IPS-15b (cell line): ENCODE measurements at regions not wholly inside any gene's neighbourhood (a gene's known extent, or its start where the extent isn't known, plus 50 kb on each side); places are given as distances from the start of the nearest gene placed in this dataset.

Experiments used
- H3K27me3 ChIP-seq: one replicate; pipeline ENCODE4 v1.6.1; 2013; ENCODE audit warnings: low read length; ENCODE audit not compliant: control insufficient read depth, insufficient read depth
- H3K36me3 ChIP-seq: one replicate; pipeline ENCODE4 v1.6.1; 2013; ENCODE audit warnings: low read length; ENCODE audit not compliant: control insufficient read depth, insufficient read depth
- H3K4me1 ChIP-seq: one replicate; pipeline ENCODE4 v1.6.1; 2013; ENCODE audit warnings: mild to moderate bottlenecking, low read length; ENCODE audit not compliant: control insufficient read depth, insufficient read depth
- H3K4me3 ChIP-seq: one replicate; pipeline ENCODE4 v1.5.1; 2013; ENCODE audit warnings: low read depth, low read length
- H3K9ac ChIP-seq: one replicate; pipeline ENCODE4 v1.6.1; 2013; ENCODE audit warnings: low read depth, mild to moderate bottlenecking, low read length
- H3K9me3 ChIP-seq: one replicate; pipeline ENCODE4 v1.6.1; 2013; ENCODE audit warnings: mild to moderate bottlenecking, low read length; ENCODE audit not compliant: control insufficient read depth, insufficient read depth

DNA sequence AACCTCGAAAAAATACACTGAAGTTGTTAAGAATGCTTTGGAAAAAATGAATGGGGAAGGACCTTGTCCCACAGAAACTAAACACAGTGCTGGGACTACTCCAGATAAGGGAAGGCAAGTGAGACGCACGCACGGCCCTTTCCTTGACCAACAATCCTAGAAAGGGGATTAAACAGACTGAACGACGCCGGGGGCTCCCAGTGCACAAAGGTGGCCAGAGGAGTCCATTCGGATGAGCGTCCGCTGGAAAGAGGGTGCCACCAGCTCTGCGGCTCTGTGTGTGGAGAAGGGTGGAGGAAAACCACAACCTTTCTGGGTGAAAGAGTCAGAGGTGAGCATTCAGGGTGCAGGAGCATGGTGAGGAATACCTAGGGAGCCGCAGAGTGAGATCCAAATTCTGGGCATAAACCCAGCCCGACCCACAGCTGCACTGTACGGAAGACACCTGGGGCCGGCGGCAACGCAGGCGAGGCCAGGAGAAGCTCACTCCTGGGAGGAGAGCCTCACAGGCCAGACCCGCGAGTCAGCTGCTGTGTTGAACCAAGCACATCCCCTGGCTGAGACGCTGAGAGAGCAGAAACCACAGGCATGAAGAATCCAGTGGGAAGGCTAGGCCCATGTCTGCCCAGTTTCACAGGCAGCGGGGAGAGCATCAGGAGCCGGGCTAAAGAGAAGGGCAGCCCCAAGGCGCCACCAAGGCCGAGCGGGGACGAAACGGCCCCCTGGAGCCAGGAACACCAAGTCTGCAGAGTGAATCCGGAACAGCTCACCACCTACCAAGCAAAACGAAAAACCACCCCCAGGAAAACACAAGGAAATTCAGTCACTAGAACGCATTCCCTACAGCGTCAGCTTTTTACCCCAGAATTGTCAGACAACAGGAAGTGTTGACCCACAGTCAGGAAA lies 177.1 kb downstream of the BRD1 start:
- Histone ChIP-seq H3K9ac (no peak overlapping the region), H3K4me3 (no peak overlapping the region), H3K9me3 (no peaks in the 10 kb centered on the region), H3K27me3 (no peaks in the 10 kb centered on the region), H3K36me3 (no peaks in the 10 kb centered on the region), H3K4me1 (no peaks in the 10 kb centered on the region)

DNA sequence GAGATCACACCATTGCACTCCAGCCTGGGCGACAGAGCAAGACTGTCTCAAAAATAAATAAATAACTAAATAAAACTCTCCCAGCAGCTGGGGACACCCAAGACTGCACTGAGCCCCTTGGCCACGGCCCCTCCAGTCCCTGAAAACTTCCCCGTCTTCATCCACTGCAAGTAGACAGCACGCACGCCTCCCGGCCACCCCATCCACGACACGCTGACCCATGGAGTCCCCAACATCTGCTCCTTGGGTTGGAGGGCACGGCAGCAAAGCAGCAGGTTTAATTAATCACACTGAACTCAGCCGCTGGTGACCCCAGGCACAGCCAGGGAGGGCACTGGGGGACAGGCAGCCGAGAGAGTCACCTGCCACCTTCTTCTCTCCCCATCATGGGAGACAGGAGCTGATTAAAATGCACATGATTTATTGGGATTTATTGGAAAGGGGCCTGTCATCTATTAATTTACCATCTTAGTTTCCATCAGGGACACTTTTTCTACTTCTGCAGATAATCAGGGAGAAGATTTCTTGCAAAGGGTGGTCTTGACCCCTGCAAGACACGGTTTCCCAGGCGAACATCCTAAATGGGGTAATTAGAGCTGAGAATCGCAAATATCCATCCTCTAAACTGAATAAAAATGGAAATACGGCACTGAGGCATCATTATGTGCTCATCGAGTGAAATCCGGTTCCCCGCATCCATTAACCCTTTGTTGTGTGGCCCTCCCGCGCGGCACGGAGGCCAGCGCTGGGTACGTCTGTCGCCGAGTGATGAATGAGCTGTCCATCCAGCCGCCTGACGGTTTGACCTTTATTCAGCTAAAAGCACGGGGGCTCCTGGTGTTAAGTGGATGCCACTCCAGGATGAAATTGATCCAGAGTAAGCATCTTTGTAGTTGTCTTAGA lies 178.3 kb downstream of the BRD1 start:
- no peaks in the 10 kb centered on the region for H3K9me3 ChIP-seq
- H3K36me3 ChIP-seq = no peaks in the 10 kb centered on the region
- H3K4me1 ChIP-seq = no peaks in the 10 kb centered on the region
- H3K4me3 ChIP-seq = no peak overlapping the region
- no peak overlapping the region for H3K9ac ChIP-seq
- H3K27me3 ChIP-seq = no peaks in the 10 kb centered on the region

DNA sequence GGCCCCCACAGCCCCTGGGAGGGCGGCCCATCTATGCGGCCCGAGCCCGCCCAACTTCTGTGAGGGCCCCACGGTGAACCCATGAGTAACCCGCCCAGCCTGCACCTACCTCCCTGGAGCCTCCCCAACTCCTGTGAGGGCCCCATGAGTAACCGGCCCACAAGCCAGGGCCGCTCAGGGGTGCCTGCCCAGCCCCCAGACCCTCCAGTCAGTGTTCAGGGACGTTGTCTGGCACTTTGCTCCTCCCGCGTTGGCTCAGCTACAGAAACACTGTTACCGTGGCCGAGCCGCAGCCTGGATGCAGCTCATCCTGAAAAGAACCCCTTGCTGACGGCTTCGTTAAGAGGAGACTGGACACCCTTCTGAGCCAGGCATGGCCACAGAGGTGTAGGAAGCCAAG lies 179.6 kb downstream of the BRD1 start:
- H3K36me3 ChIP-seq = no peaks in the 10 kb centered on the region
- no peaks in the 10 kb centered on the region for H3K9me3 ChIP-seq
- no peaks in the 10 kb centered on the region for H3K4me1 ChIP-seq
- no peak overlapping the region for H3K9ac ChIP-seq
- no peak overlapping the region for H3K4me3 ChIP-seq
- H3K27me3 ChIP-seq = no peaks in the 10 kb centered on the region

DNA sequence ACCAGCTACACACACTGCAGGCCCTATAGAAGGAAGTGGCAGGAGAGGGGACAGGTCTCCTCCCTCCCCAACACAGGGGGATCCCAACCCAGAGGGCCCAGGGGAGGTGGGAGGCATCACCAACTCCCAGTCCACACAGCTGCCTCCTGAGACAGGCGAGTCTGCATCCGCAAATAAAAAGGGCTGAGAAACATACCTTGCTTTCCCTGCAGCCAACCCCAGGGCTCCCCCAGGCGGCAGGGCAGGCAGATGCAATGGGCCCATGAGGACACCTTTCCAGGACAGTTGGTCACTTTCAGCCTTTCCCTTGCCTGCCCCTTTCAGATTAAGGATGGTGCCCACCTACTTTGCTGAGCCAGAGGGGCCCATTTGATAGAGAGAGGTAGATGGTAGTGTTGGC lies 180.0 kb downstream of the BRD1 start:
- Histone ChIP-seq H3K36me3 (no peaks in the 10 kb centered on the region), H3K9me3 (no peaks in the 10 kb centered on the region), H3K4me1 (no peaks in the 10 kb centered on the region), H3K4me3 (no peak overlapping the region), H3K27me3 (no peaks in the 10 kb centered on the region), H3K9ac (no peak overlapping the region)

DNA sequence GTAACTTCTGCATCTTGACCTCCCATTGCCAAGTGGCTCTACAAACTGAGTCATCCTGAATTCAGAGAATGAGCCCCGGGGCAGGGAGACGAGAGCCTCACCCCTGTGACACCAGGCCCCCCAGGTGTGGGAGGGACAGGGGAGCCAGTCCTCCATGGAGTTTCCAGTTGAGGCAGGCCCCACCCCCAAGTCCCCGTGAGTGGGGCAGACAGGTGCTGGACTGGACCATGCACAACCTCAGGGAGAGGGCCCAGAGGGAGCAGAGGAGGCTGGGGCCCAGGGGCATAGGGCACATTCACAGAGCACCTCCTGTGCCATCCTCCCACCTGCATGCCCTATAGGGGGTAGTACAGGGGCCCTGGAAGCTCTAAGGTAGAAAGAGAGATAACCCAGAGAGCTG lies 180.8 kb downstream of the BRD1 start:
- Histone ChIP-seq H3K4me3 (no peak overlapping the region), H3K36me3 (no peaks in the 10 kb centered on the region), H3K9ac (no peak overlapping the region), H3K4me1 (no peaks in the 10 kb centered on the region), H3K27me3 (no peaks in the 10 kb centered on the region), H3K9me3 (no peaks in the 10 kb centered on the region)

DNA sequence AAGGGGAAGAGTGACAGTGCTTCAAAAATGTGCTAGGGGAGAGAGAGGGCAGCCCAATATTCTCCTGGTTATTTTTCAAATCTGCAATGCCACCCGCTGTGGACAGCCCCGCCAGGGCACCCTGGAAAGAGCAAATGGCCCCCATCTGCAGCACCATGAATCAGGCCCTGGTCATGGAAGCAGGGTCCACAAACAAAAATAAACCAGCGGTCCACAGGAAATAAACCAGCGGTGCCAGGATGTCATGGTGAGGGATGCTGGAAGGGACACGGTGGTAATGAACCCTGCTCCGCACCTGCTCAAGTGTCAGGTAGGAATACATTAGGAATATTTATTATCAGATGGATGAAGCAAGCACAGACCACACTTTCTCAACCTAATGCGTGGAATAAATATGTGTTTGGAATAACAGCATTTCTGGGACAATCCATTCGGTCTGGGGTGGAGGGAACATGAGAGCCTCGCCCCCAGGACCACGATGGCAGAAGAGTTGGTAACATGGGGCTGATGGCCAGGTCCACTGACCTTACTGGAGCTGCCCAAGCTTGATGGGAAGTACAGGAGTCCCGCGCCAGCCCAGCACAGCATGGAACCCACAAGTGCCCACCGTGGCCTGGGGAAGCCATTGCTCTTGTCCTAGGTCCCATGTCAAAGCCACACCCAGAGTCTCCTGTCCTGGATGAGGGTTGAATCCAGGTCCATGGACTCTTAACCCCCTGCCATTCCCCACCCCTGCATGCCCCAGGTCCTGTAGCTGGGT lies 181.7 kb downstream of the BRD1 start:
- no peaks in the 10 kb centered on the region for H3K27me3 ChIP-seq
- H3K4me1 ChIP-seq = no peaks in the 10 kb centered on the region
- no peaks in the 10 kb centered on the region for H3K36me3 ChIP-seq
- no peak overlapping the region for H3K4me3 ChIP-seq
- no peak overlapping the region for H3K9ac ChIP-seq
- no peaks in the 10 kb centered on the region for H3K9me3 ChIP-seq

DNA sequence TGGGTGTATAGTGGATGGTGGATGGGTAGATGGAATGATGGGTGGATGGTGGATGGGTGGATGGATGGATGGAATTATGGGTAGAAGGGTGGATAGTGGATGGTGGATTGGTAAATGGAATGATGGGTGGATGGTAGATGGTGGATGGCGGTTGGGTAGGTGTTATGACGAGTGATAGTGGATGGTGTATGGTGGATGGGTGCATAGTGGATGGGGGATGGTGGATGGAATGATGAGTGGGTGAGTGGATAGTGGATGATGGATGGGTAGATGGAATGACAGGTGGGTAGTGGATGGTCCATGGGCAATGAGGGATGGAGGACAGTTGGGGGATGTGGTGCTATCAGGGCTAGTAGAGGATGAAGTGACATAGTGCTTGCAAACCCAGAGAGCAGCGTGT lies 182.4 kb downstream of the BRD1 start:
- Histone ChIP-seq H3K4me3 (no peak overlapping the region), H3K4me1 (no peaks in the 10 kb centered on the region), H3K9ac (no peak overlapping the region), H3K9me3 (no peaks in the 10 kb centered on the region), H3K27me3 (no peaks in the 10 kb centered on the region), H3K36me3 (no peaks in the 10 kb centered on the region)

DNA sequence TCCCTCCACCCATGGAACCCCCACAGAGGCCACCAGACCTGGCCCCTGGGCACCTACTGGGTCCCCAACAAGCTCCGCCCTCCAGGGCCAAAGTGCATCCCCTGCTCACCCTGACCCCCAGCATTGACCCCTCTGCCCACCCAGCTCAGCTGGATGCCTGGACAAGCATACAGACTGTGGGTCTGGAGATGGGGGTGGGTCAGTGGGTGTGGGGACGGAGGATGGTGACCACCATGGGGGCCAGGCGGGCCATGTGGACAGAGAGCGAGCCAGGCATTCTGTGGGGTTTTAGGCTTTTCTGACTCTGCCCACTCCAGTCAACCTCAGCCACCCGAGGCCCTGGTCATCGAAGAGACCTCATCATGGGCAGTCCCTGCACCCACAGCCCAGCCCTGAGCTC lies 183.7 kb downstream of the BRD1 start:
- Histone ChIP-seq H3K36me3 (no peaks in the 10 kb centered on the region), H3K9ac (no peak overlapping the region), H3K4me3 (no peak overlapping the region), H3K27me3 (no peaks in the 10 kb centered on the region), H3K4me1 (no peaks in the 10 kb centered on the region), H3K9me3 (no peaks in the 10 kb centered on the region)

DNA sequence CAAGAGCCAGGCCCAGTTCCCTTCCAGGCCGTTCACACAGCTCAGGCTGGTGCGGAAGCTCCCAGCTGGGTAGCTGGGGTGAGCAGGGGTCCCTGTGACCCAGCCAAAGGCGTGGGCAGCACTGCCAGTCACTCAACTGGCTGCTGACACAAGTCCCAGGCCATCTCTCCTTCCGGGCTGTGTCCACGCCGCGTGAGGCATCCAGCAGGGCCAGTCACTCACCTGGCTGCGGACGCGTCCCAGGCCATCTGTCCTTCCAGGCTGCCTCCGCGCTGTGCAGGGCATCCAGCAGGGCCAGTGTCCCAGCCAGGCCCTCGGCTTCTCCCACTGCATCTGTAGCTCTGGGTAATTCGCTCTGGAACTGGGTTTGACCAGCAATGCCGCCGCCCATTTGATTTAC lies 184.2 kb downstream of the BRD1 start:
- H3K36me3 ChIP-seq = no peaks in the 10 kb centered on the region
- no peaks in the 10 kb centered on the region for H3K9me3 ChIP-seq
- no peaks in the 10 kb centered on the region for H3K27me3 ChIP-seq
- no peak overlapping the region for H3K4me3 ChIP-seq
- H3K4me1 ChIP-seq = no peaks in the 10 kb centered on the region
- no peak overlapping the region for H3K9ac ChIP-seq

DNA sequence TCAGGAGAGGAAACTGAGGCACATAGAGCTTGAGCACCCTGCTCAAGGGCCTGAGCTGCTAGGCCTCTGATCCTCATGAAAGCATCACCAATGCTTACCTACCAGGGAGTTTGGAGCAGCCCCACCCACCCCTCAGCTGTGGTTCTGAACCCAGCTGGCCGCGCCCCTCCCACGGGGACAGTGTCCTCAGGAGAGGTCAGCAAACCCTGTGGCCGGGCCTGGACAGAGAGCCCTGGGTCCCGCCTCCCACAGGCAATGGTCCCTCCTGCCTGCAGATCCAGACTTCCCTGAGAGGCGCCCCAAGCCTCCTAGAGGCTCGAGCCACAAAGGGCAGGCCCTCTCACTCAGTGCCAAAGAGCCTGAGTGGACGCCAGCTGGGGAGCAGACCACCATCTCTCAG lies 184.9 kb downstream of the BRD1 start:
- H3K36me3 ChIP-seq = no peaks in the 10 kb centered on the region
- no peaks in the 10 kb centered on the region for H3K9me3 ChIP-seq
- no peaks in the 10 kb centered on the region for H3K4me1 ChIP-seq
- no peak overlapping the region for H3K4me3 ChIP-seq
- H3K9ac ChIP-seq = no peak overlapping the region
- H3K27me3 ChIP-seq = no peaks in the 10 kb centered on the region

DNA sequence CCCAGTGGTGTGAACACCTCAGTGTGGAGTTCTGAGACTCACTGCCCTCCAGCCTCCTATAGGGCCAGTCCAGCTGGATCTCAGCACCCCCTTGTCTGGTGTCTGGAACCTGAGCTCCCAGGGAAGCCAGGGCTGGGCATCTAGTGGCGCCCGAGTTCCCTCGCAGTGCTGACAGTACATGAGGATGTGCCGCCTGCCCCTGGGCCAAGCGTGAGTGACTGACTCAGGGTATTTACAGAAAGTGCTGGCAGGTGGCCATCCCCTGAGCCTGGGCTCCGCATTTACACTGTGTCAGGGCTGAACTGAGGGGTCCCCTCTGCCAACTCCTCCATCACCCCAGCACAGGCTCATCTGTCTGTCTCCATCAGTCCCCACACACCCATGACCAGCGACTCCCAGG lies 185.3 kb downstream of the BRD1 start:
- no peaks in the 10 kb centered on the region for H3K27me3 ChIP-seq
- no peaks in the 10 kb centered on the region for H3K4me1 ChIP-seq
- H3K9me3 ChIP-seq = no peaks in the 10 kb centered on the region
- no peak overlapping the region for H3K9ac ChIP-seq
- H3K36me3 ChIP-seq = no peaks in the 10 kb centered on the region
- H3K4me3 ChIP-seq = no peak overlapping the region
